Islet precursor cell (in vitro differentiated cells): ENCODE measurements at regions not wholly inside any gene's neighbourhood (a gene's known extent, or its start where the extent isn't known, plus 50 kb on each side); places are given as distances from the start of the nearest gene placed in this dataset.

ENCODE experiments used
- DNase-seq: peaks from one replicate; pipeline ENCODE4 v3.0.0-alpha.2; 2018

GRCh38 chr19:30154410-30154809 is 212.4 kb downstream of the URI1 start:
- no peak for DNase-seq

- DNase-seq = no peak
Observed at GRCh38 chr19:30155381-30156200, 213.6 kb downstream of the URI1 start.

GRCh38 chr19:30156646-30157045 is 214.6 kb downstream of the URI1 start:
- no peak for DNase-seq

GRCh38 chr19:30158067-30158892 is 213.9 kb upstream of the ZNF536 start:
- no peak for DNase-seq

- peak; percentile 22 for DNase-seq
Observed at GRCh38 chr19:30158893-30159245, 213.3 kb upstream of the ZNF536 start.

- DNase-seq = peak; percentile 32
Observed at GRCh38 chr19:30159636-30160035, 212.5 kb upstream of the ZNF536 start.

- peak; percentile 24 for DNase-seq
Observed at GRCh38 chr19:30160426-30160825, 211.8 kb upstream of the ZNF536 start.

- DNase-seq = peak; percentile 43
Observed at GRCh38 chr19:30161021-30161655, 211.0 kb upstream of the ZNF536 start.

- peak; percentile 37 for DNase-seq
Observed at GRCh38 chr19:30161770-30162169, 210.4 kb upstream of the ZNF536 start.

- DNase-seq = no peak
Observed at GRCh38 chr19:30162718-30163117, 209.5 kb upstream of the ZNF536 start.

GRCh38 chr19:30163663-30164062 is 208.5 kb upstream of the ZNF536 start:
- peak; percentile 46 for DNase-seq

- DNase-seq = peak; percentile 37
Observed at GRCh38 chr19:30165228-30165813, 206.9 kb upstream of the ZNF536 start.

- DNase-seq = peak; percentile 20
Observed at GRCh38 chr19:30167206-30167868, 204.8 kb upstream of the ZNF536 start.

GRCh38 chr19:30167976-30168635 is 204.1 kb upstream of the ZNF536 start:
- peak; percentile 33 for DNase-seq

- peak; percentile 43 for DNase-seq
Observed at GRCh38 chr19:30168760-30169159, 203.4 kb upstream of the ZNF536 start.

GRCh38 chr19:30169196-30169900 is 202.8 kb upstream of the ZNF536 start:
- DNase-seq = peak; percentile 32

GRCh38 chr19:30170081-30170480 is 202.1 kb upstream of the ZNF536 start:
- DNase-seq = peak; percentile 27

GRCh38 chr19:30170495-30171137 is 201.6 kb upstream of the ZNF536 start:
- no peak for DNase-seq

GRCh38 chr19:30171138-30171635 is 201.0 kb upstream of the ZNF536 start:
- no peak for DNase-seq

GRCh38 chr19:30171795-30172612 is 200.2 kb upstream of the ZNF536 start:
- peak; percentile 42 for DNase-seq
